Ishikawa (cell line): ENCODE measurements at regions not wholly inside any gene's neighbourhood (a gene's known extent, or its start where the extent isn't known, plus 50 kb on each side); places are given as distances from the start of the nearest gene placed in this dataset.

Source experiments
- CEBPB ChIP-seq: IDR thresholded peaks from 2 replicates; pipeline ENCODE4 v1.6.1; 2012
- EP300 ChIP-seq: IDR thresholded peaks from 2 replicates; pipeline ENCODE4 v1.6.1; 2012; ENCODE audit warnings: borderline replicate concordance
- RAD21 ChIP-seq: IDR thresholded peaks from 2 replicates; pipeline ENCODE4 v1.6.1; 2012; ENCODE audit warnings: low read depth
- YY1 ChIP-seq: IDR thresholded peaks from 2 replicates; pipeline ENCODE4 v1.6.1; 2012; ENCODE audit warnings: low read depth

DNA sequence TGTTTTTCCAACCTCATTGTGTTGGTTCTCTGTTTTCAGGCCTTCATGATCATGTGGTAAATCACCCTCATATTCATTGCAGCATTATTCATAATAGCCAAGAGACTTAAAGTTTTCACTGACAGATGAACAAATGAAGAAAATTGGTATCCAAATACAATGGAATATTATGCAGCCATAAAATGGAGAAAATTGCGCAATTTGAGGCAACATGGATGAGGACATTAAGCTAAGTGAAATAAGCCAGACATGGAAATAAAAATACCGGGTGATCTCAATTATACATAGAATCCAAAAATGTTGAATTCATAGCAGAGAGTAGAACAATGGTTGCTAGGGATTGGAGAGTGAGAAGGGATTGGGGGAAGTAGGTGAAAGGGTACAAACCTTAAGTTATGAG lies 491.9 kb upstream of the KCNMB2 start:
- TF ChIP-seq RAD21 (no peak), EP300 (no peak), YY1 (no peak), CEBPB (peak; percentile 93)
